ENCODE measurements at regions not wholly inside any gene's neighbourhood (a gene's known extent, or its start where the extent isn't known, plus 50 kb on each side); places are given as distances from the start of the nearest gene placed in this dataset.
A peak's percentile ranks its signal among the peaks of the same experiment; 100 is the strongest.

DNA sequence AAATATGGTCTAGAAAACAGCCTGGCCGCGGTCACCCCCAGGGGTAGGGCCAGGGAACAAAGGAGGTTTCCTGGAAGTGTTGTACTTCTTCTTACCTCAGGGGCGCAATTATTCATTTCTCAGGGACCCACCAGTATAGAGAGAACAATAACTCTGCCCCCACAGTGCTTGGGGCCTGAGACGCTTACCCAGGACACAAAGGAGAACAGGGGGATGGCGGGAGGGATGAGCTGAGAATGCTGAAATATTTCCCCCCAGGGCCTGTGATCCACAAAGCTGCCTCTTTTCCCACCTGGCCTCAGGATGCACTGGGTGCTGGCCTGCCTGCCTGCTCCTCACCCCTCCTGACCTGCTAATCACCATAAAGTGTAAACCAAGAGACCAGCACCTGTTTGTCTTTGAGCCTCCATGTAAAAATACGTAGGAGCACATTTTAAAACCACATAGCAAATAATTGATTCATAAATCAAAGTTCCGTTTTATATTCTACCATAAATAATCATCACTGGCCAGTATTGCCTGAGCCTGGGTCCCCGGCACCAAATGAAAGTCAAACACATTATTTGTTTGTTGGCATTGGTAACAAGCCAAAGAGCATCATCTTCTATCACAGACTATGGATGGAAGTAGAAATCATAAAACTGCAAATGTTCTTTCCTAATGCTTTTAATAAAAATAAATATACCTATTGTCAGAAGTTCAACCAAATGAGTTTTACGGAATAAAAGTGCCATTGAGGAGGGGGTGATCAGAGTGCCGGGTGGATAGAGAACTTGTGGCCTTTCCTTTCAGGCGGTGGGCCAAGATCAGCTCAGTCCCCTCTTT lies 67.3 kb upstream of the RMDN2 start:
- TF ChIP-seq CHD2 (IDR thresholded peaks at IDR 0.05; ENCODE audit: low read length, partially characterized antibody): no peak
- TF ChIP-seq, protein P1, sequence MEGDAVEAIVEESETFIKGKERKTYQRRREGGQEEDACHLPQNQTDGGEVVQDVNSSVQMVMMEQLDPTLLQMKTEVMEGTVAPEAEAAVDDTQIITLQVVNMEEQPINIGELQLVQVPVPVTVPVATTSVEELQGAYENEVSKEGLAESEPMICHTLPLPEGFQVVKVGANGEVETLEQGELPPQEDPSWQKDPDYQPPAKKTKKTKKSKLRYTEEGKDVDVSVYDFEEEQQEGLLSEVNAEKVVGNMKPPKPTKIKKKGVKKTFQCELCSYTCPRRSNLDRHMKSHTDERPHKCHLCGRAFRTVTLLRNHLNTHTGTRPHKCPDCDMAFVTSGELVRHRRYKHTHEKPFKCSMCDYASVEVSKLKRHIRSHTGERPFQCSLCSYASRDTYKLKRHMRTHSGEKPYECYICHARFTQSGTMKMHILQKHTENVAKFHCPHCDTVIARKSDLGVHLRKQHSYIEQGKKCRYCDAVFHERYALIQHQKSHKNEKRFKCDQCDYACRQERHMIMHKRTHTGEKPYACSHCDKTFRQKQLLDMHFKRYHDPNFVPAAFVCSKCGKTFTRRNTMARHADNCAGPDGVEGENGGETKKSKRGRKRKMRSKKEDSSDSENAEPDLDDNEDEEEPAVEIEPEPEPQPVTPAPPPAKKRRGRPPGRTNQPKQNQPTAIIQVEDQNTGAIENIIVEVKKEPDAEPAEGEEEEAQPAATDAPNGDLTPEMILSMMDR (IDR thresholded peaks at IDR 0.05): no peak
- no peak for TF ChIP-seq EP300 (IDR thresholded peaks at IDR 0.05)
- TF ChIP-seq CEBPB (IDR thresholded peaks at IDR 0.05): no peak
- 0 out of 2 replicates have a peak, but pooled peaks have one; percentile 5 for TF ChIP-seq POLR2A (IDR thresholded peaks at IDR 0.05; ENCODE audit: low read length)
- TF ChIP-seq RAD21 (conservative IDR thresholded peaks at IDR 0.05 in 1 of 2, IDR thresholded peaks at IDR 0.05 in 1 of 2): no peak
- no peak for TF ChIP-seq JUN (IDR thresholded peaks at IDR 0.05)
- TF ChIP-seq, protein P2, sequence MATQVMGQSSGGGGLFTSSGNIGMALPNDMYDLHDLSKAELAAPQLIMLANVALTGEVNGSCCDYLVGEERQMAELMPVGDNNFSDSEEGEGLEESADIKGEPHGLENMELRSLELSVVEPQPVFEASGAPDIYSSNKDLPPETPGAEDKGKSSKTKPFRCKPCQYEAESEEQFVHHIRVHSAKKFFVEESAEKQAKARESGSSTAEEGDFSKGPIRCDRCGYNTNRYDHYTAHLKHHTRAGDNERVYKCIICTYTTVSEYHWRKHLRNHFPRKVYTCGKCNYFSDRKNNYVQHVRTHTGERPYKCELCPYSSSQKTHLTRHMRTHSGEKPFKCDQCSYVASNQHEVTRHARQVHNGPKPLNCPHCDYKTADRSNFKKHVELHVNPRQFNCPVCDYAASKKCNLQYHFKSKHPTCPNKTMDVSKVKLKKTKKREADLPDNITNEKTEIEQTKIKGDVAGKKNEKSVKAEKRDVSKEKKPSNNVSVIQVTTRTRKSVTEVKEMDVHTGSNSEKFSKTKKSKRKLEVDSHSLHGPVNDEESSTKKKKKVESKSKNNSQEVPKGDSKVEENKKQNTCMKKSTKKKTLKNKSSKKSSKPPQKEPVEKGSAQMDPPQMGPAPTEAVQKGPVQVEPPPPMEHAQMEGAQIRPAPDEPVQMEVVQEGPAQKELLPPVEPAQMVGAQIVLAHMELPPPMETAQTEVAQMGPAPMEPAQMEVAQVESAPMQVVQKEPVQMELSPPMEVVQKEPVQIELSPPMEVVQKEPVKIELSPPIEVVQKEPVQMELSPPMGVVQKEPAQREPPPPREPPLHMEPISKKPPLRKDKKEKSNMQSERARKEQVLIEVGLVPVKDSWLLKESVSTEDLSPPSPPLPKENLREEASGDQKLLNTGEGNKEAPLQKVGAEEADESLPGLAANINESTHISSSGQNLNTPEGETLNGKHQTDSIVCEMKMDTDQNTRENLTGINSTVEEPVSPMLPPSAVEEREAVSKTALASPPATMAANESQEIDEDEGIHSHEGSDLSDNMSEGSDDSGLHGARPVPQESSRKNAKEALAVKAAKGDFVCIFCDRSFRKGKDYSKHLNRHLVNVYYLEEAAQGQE (IDR thresholded peaks at IDR 0.05): no peak
- TF ChIP-seq, protein P3, sequence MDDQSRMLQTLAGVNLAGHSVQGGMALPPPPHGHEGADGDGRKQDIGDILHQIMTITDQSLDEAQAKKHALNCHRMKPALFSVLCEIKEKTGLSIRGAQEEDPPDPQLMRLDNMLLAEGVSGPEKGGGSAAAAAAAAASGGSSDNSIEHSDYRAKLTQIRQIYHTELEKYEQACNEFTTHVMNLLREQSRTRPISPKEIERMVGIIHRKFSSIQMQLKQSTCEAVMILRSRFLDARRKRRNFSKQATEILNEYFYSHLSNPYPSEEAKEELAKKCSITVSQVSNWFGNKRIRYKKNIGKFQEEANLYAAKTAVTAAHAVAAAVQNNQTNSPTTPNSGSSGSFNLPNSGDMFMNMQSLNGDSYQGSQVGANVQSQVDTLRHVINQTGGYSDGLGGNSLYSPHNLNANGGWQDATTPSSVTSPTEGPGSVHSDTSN (IDR thresholded peaks at IDR 0.05): no peak
- TF ChIP-seq HOXB13 (CRISPR knock-in tag; IDR thresholded peaks at IDR 0.05; ENCODE audit: low read depth): no peak
- TF ChIP-seq HDAC2 (IDR thresholded peaks at IDR 0.05): no peak

All from A549 (cell line).